CD8-positive, alpha-beta memory T cell (primary cell): ENCODE measurements at regions not wholly inside any gene's neighbourhood (a gene's known extent, or its start where the extent isn't known, plus 50 kb on each side); places are given as distances from the start of the nearest gene placed in this dataset.

ENCODE experiments used
- CTCF ChIA-PET: fragments of 350-600 bp; sonication (Branson Sonifier 250); formaldehyde crosslinking; loops from one replicate; lab custom pipeline; 2021; ENCODE audit warnings: antibody characterized with exemption; lab: Charles Lee
- POLR2A ChIA-PET: fragments of 350-600 bp; sonication (Branson Sonifier 250); formaldehyde crosslinking; loops from one replicate; lab custom pipeline; 2021; ENCODE audit warnings: antibody characterized with exemption; lab: Charles Lee
- DNase-seq, 5 donors: peaks; one replicate each; pipeline versions ENCODE4 v3.0.0 to v3.0.0-alpha.2; 2020 to 2022; ENCODE audit warnings: mixed read lengths in 1 of 5
- H3K27ac ChIP-seq: one replicate; pipeline ENCODE4 v1.7.0; 2013; ENCODE audit warnings: low read depth, mild to moderate bottlenecking, low read length, moderate library complexity
- H3K27me3 ChIP-seq: 2 replicates; pipeline ENCODE4 v1.7.0; 2013; ENCODE audit warnings: low read length, mild to moderate bottlenecking; ENCODE audit not compliant: insufficient read depth, poor library complexity, severe bottlenecking
- H3K36me3 ChIP-seq: 2 replicates; pipeline ENCODE4 v1.7.0; 2013; ENCODE audit warnings: mild to moderate bottlenecking, low read length, moderate library complexity; ENCODE audit not compliant: insufficient read depth
- H3K4me1 ChIP-seq: 2 replicates; pipeline ENCODE4 v1.7.0; 2013; ENCODE audit warnings: mild to moderate bottlenecking, low read length, moderate library complexity; ENCODE audit not compliant: insufficient read depth
- H3K4me3 ChIP-seq: 2 replicates; pipeline ENCODE4 v1.7.0; 2013; ENCODE audit warnings: mild to moderate bottlenecking, low read length
- H3K9me3 ChIP-seq: 2 replicates; pipeline ENCODE4 v1.7.0; 2013; ENCODE audit warnings: mild to moderate bottlenecking, low read length
- H3K27ac Mint-ChIP-seq, 8 donors: one replicate each; pipeline ENCODE4 v1.8.0; 2020 to 2021; ENCODE audit warnings: mixed read lengths in 8 of 8, mild to moderate bottlenecking in 6 of 8, inconsistent platforms in 3 of 8, moderate library complexity in 3 of 8
- H3K27me3 Mint-ChIP-seq, 2 donors: one replicate each; pipeline ENCODE4 v1.8.0; 2020 to 2021; ENCODE audit warnings: mixed read lengths in 2 of 2, mild to moderate bottlenecking in 1 of 2, moderate library complexity in 1 of 2
- H3K36me3 Mint-ChIP-seq, 3 donors: one replicate each; pipeline ENCODE4 v1.8.0; 2020 to 2021; ENCODE audit warnings: mixed read lengths in 3 of 3, inconsistent platforms in 1 of 3, mild to moderate bottlenecking in 1 of 3
- H3K4me1 Mint-ChIP-seq, 3 donors: one replicate each; pipeline ENCODE4 v1.8.0; 2020 to 2021; ENCODE audit warnings: mixed read lengths in 3 of 3, inconsistent platforms in 1 of 3, mild to moderate bottlenecking in 1 of 3
- H3K4me3 Mint-ChIP-seq, 7 donors: one replicate each; pipeline ENCODE4 v1.8.0; 2020 to 2021; ENCODE audit warnings: mixed read lengths in 7 of 7, mild to moderate bottlenecking in 6 of 7, moderate library complexity in 4 of 7, inconsistent platforms in 2 of 7
- H3K9me3 Mint-ChIP-seq, 5 donors: one replicate each; pipeline ENCODE4 v1.8.0; 2020 to 2022; ENCODE audit warnings: mixed read lengths in 5 of 5, mild to moderate bottlenecking in 3 of 5, moderate library complexity in 2 of 5, inconsistent platforms in 1 of 5

GRCh38 chr14:41303506-41303905 is 303.2 kb upstream of the LRFN5 start:
- H3K27me3 Mint-ChIP-seq = no peaks in the 10 kb centered on the region
- ChIA-PET POLR2A (no interaction called here), CTCF (no interaction called here)
- H3K4me1 ChIP-seq = no peaks in the 10 kb centered on the region
- H3K4me3 Mint-ChIP-seq = no peak overlapping the region
- H3K27ac ChIP-seq = no peak overlapping the region
- H3K27me3 ChIP-seq = no peaks in the 10 kb centered on the region
- H3K36me3 ChIP-seq = no peaks in the 10 kb centered on the region
- no peak overlapping the region for H3K27ac Mint-ChIP-seq
- H3K9me3 Mint-ChIP-seq = peaks cover 0 to 9% (median 0%) of the 10 kb centered on the region in 5 donors
- H3K4me1 Mint-ChIP-seq = no peaks in the 10 kb centered on the region
- no peak for DNase-seq
- no peaks in the 10 kb centered on the region for H3K36me3 Mint-ChIP-seq
- H3K9me3 ChIP-seq = no peaks in the 10 kb centered on the region
- no peak overlapping the region for H3K4me3 ChIP-seq

GRCh38 chr14:41302776-41303175 is 303.9 kb upstream of the LRFN5 start:
- H3K4me1 ChIP-seq = no peaks in the 10 kb centered on the region
- no peaks in the 10 kb centered on the region for H3K27me3 ChIP-seq
- no peak overlapping the region for H3K4me3 Mint-ChIP-seq
- no peaks in the 10 kb centered on the region for H3K9me3 ChIP-seq
- no peak for DNase-seq
- peaks cover 0 to 9% (median 0%) of the 10 kb centered on the region in 5 donors for H3K9me3 Mint-ChIP-seq
- no peak overlapping the region for H3K4me3 ChIP-seq
- no peaks in the 10 kb centered on the region for H3K27me3 Mint-ChIP-seq
- no peaks in the 10 kb centered on the region for H3K36me3 Mint-ChIP-seq
- H3K4me1 Mint-ChIP-seq = no peaks in the 10 kb centered on the region
- H3K27ac ChIP-seq = no peak overlapping the region
- ChIA-PET POLR2A (no interaction called here), CTCF (no interaction called here)
- no peaks in the 10 kb centered on the region for H3K36me3 ChIP-seq
- no peak overlapping the region for H3K27ac Mint-ChIP-seq

GRCh38 chr14:41299924-41300323 is 306.8 kb upstream of the LRFN5 start:
- H3K27me3 Mint-ChIP-seq = no peaks in the 10 kb centered on the region
- Histone ChIP-seq H3K9me3 (no peaks in the 10 kb centered on the region), H3K27ac (no peak overlapping the region), H3K27me3 (no peaks in the 10 kb centered on the region), H3K4me1 (no peaks in the 10 kb centered on the region), H3K36me3 (no peaks in the 10 kb centered on the region), H3K4me3 (no peak overlapping the region)
- no peak for DNase-seq
- ChIA-PET POLR2A (no interaction called here), CTCF (no interaction called here)
- H3K9me3 Mint-ChIP-seq = peaks cover 0 to 4% (median 2%) of the 10 kb centered on the region in 5 donors
- H3K27ac Mint-ChIP-seq = no peak overlapping the region
- no peak overlapping the region for H3K4me3 Mint-ChIP-seq
- H3K36me3 Mint-ChIP-seq = no peaks in the 10 kb centered on the region
- H3K4me1 Mint-ChIP-seq = no peaks in the 10 kb centered on the region

- H3K9me3 Mint-ChIP-seq = peaks cover 0 to 8% (median 4%) of the 10 kb centered on the region in 5 donors
- POLR2A ChIA-PET = no interaction called here
- no peaks in the 10 kb centered on the region for H3K4me1 Mint-ChIP-seq
- no peaks in the 10 kb centered on the region for H3K36me3 Mint-ChIP-seq
- H3K4me1 ChIP-seq = no peaks in the 10 kb centered on the region
- H3K9me3 ChIP-seq = no peaks in the 10 kb centered on the region
- H3K27me3 Mint-ChIP-seq = no peaks in the 10 kb centered on the region
- no peaks in the 10 kb centered on the region for H3K27me3 ChIP-seq
- CTCF ChIA-PET = no interaction called here
- DNase-seq = no peak
- no peak overlapping the region for H3K27ac Mint-ChIP-seq
- no peaks in the 10 kb centered on the region for H3K36me3 ChIP-seq
- H3K4me3 ChIP-seq = no peak overlapping the region
- no peak overlapping the region for H3K27ac ChIP-seq
- H3K4me3 Mint-ChIP-seq = no peak overlapping the region
Observed at GRCh38 chr14:41298328-41298690, 308.4 kb upstream of the LRFN5 start.

DNA sequence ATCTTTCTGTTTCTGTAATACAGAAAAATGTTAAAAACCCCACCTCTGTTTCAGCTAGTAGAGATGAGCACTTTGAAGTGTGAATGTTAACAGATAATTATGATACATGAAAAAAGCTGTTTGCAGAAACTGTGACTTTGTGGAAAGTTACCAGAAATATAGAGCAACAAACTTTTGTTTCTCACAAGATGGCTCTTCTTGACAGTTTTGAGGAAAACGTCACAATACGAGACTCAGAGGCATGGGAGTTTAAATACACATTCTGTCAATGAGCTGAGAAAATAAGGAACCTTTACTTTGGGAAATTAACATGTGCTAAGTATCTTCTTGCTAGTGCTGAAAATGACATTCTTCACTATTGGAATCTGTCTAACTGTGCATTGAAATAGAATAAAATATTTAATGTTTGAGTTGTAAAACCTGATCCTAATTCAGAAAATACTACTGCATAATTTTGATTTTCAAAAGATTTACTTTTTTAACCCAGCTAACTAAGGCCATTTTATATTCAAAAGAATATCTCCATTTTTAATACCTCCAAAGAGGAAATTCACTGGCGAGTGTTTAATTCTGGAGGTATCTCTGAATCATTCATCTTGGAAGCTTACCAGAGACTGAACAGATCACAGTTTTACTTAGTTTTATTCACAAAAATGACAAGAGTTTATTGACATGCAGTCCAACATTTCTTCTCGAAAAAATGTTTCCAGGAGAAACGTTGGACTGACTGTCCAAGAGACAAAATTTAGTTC is 308.9 kb upstream of the LRFN5 start:
- peaks cover 0 to 5% (median 4%) of the 10 kb centered on the region in 5 donors for H3K9me3 Mint-ChIP-seq
- no peaks in the 10 kb centered on the region for H3K9me3 ChIP-seq
- H3K4me1 Mint-ChIP-seq = no peaks in the 10 kb centered on the region
- H3K36me3 ChIP-seq = no peaks in the 10 kb centered on the region
- POLR2A ChIA-PET = no interaction called here
- no peaks in the 10 kb centered on the region for H3K27me3 Mint-ChIP-seq
- no peaks in the 10 kb centered on the region for H3K27me3 ChIP-seq
- no peak overlapping the region for H3K4me3 Mint-ChIP-seq
- H3K4me1 ChIP-seq = no peaks in the 10 kb centered on the region
- CTCF ChIA-PET = no interaction called here
- no peak overlapping the region for H3K27ac ChIP-seq
- no peak overlapping the region for H3K27ac Mint-ChIP-seq
- H3K4me3 ChIP-seq = no peak overlapping the region
- H3K36me3 Mint-ChIP-seq = no peaks in the 10 kb centered on the region
- no peak for DNase-seq

- no peak for DNase-seq
- H3K27me3 ChIP-seq = no peaks in the 10 kb centered on the region
- Mint-ChIP-seq H3K4me1 (no peaks in the 10 kb centered on the region), H3K36me3 (no peaks in the 10 kb centered on the region), H3K27ac (no peak overlapping the region), H3K9me3 (peaks cover 0 to 12% (median 4%) of the 10 kb centered on the region in 5 donors), H3K27me3 (no peaks in the 10 kb centered on the region), H3K4me3 (no peak overlapping the region)
- ChIA-PET CTCF (no interaction called here), POLR2A (no interaction called here)
- H3K4me1 ChIP-seq = no peaks in the 10 kb centered on the region
- H3K9me3 ChIP-seq = no peaks in the 10 kb centered on the region
- no peak overlapping the region for H3K4me3 ChIP-seq
- no peaks in the 10 kb centered on the region for H3K36me3 ChIP-seq
- H3K27ac ChIP-seq = no peak overlapping the region
Observed at GRCh38 chr14:41295734-41296133, 310.9 kb upstream of the LRFN5 start.

GRCh38 chr14:41289025-41289424 is 317.7 kb upstream of the LRFN5 start:
- H3K4me1 Mint-ChIP-seq = no peaks in the 10 kb centered on the region
- H3K4me3 Mint-ChIP-seq = no peak overlapping the region
- H3K36me3 Mint-ChIP-seq = no peaks in the 10 kb centered on the region
- DNase-seq = no peak
- no peaks in the 10 kb centered on the region for H3K36me3 ChIP-seq
- H3K27me3 Mint-ChIP-seq = no peaks in the 10 kb centered on the region
- H3K27me3 ChIP-seq = no peaks in the 10 kb centered on the region
- POLR2A ChIA-PET = no interaction called here
- H3K9me3 Mint-ChIP-seq = peaks cover 4 to 16% (median 5%) of the 10 kb centered on the region in 5 donors
- H3K27ac Mint-ChIP-seq = no peak overlapping the region
- H3K27ac ChIP-seq = no peak overlapping the region
- no peaks in the 10 kb centered on the region for H3K4me1 ChIP-seq
- no peak overlapping the region for H3K4me3 ChIP-seq
- CTCF ChIA-PET = no interaction called here
- H3K9me3 ChIP-seq = no peaks in the 10 kb centered on the region

DNA sequence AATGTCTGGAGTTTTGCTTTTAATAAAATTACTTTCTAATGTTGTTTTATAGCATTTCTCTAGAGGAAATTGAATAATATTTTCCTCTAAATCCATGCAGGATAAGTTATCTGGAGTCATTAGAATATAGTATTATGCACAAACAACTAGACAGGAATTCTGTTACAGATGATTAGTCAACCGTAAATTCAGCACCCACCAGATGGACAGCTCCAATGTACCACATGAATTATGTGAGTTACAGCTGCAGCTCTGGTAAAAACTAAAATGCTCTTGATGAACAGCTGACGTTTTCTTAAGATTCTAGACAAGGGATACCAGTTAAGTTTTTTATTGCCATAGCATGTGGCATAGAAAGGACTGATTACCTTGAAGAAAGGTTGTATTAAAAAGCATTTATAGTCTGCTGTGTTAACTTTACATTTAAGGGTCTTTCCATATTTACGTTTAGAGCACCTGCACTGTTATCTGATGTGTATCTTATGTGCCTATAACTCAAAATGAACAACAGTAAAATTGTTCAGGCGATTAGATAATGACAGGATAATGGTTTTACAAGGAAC is 321.4 kb upstream of the LRFN5 start:
- Mint-ChIP-seq H3K4me1 (no peaks in the 10 kb centered on the region), H3K36me3 (no peaks in the 10 kb centered on the region), H3K4me3 (no peak overlapping the region), H3K9me3 (peaks cover 4 to 18% (median 5%) of the 10 kb centered on the region in 5 donors), H3K27ac (no peak overlapping the region), H3K27me3 (no peaks in the 10 kb centered on the region)
- no peak for DNase-seq
- Histone ChIP-seq H3K27ac (no peak overlapping the region), H3K4me1 (no peaks in the 10 kb centered on the region), H3K9me3 (no peaks in the 10 kb centered on the region), H3K27me3 (no peaks in the 10 kb centered on the region), H3K36me3 (no peaks in the 10 kb centered on the region), H3K4me3 (no peak overlapping the region)
- ChIA-PET CTCF (no interaction called here), POLR2A (no interaction called here)
